Upper lobe of left lung (tissue), 6 donors: ENCODE measurements at regions not wholly inside any gene's neighbourhood (a gene's known extent, or its start where the extent isn't known, plus 50 kb on each side); places are given as distances from the start of the nearest gene placed in this dataset.

Experiments
- ATAC-seq, 2 donors: fragments of 200-7000 bp; cut with Tn5 transposase; one replicate each; pipeline ENCODE4 v1.9.1; 2022; ENCODE audit warnings: mild to moderate bottlenecking in 2 of 2, moderate library complexity in 2 of 2; ENCODE audit not compliant: low FRiP score in 2 of 2
- DNase-seq, 2 donors: peaks; one replicate each; pipeline ENCODE4 v3.0.0-alpha.2; 2019 to 2020
- H3K27ac ChIP-seq, 4 donors: fragments of 200-600 bp; sonication (generic); one replicate each; pipeline ENCODE4 v1.5.1; 2016 to 2019
- H3K27me3 ChIP-seq, 4 donors: fragments of 200-600 bp; sonication (generic); one replicate each; pipeline ENCODE4 v1.5.1; 2017 to 2019
- H3K36me3 ChIP-seq, 4 donors: fragments of 200-600 bp; sonication (generic); one replicate each; pipeline ENCODE4 v1.5.1; 2016 to 2019
- H3K4me1 ChIP-seq, 4 donors: fragments of 200-600 bp; sonication (generic); one replicate each; pipeline ENCODE4 v1.5.1; 2018 to 2019
- H3K4me3 ChIP-seq, 4 donors: fragments of 200-600 bp; sonication (generic); one replicate each; pipeline ENCODE4 v1.5.1; 2017 to 2019; ENCODE audit warnings: mild to moderate bottlenecking in 2 of 4, moderate library complexity in 1 of 4
- H3K9me3 ChIP-seq, 4 donors: fragments of 200-600 bp; sonication (generic); one replicate each; pipeline ENCODE4 v1.5.1; 2018 to 2019
- CTCF ChIP-seq, 6 experiments: fragments of 450-650 bp in 4 of 6; fragments of 200-600 bp in 2 of 6; sonication (generic) in 2 of 6; IDR thresholded peaks; one replicate each; pipeline ENCODE4 v1.5.1; 2016 to 2019; ENCODE audit warnings: antibody characterized with exemption in 6 of 6
- EP300 ChIP-seq, 4 donors: sonication (generic); formaldehyde crosslinking; IDR thresholded peaks; one replicate each; pipeline ENCODE4 v1.5.1; 2017; ENCODE audit warnings: antibody characterized with exemption in 4 of 4, control low read depth in 2 of 4
- POLR2A ChIP-seq, 4 donors: fragments of 450-650 bp; IDR thresholded peaks; one replicate each; pipeline ENCODE4 v1.5.1; 2016 to 2017; ENCODE audit warnings: antibody characterized with exemption in 4 of 4, mild to moderate bottlenecking in 2 of 4
- POLR2AphosphoS5 ChIP-seq, 2 donors: sonication (generic); formaldehyde crosslinking; IDR thresholded peaks; one replicate each; pipeline ENCODE4 v1.5.1; 2017; ENCODE audit warnings: antibody characterized with exemption in 2 of 2
- WGBS, 2 donors: methylation state at CpG; one replicate each; pipeline ENCODE4 v1.1.5; 2017 to 2018; 5-methylcytosine and 5-hydroxymethylcytosine counted together
- donor health status: DM: no; HTN: no; CAD: no; lungs with moderate emphysema.
- donor health status: DM: no; HTN: yes; CAD: no; lungs with severe emphysema.

GRCh38 chrX:64853424-64853823 lies 122.8 kb downstream of the ZC4H2 start:
- no peaks in the 10 kb centered on the region for H3K36me3 ChIP-seq
- DNase-seq (no peak), ATAC-seq (no peak)
- H3K9me3 ChIP-seq: no peaks in the 10 kb centered on the region
- H3K4me1 ChIP-seq: no peaks in the 10 kb centered on the region
- H3K27me3 ChIP-seq: no peaks in the 10 kb centered on the region
- H3K4me3 ChIP-seq: no peak overlapping the region
- no peak overlapping the region for H3K27ac ChIP-seq
- TF ChIP-seq POLR2A (IDR thresholded peaks at IDR 0.05) (no peak), EP300 (IDR thresholded peaks at IDR 0.05) (no peak)

GRCh38 chrX:64850371-64851082 lies 125.7 kb downstream of the ZC4H2 start:
- no peak overlapping the region for H3K27ac ChIP-seq
- no peak overlapping the region for H3K4me3 ChIP-seq
- no peaks in the 10 kb centered on the region for H3K9me3 ChIP-seq
- H3K36me3 ChIP-seq: no peaks in the 10 kb centered on the region
- ATAC-seq (no peak), DNase-seq (no peak)
- H3K4me1 ChIP-seq: no peaks in the 10 kb centered on the region
- TF ChIP-seq POLR2A (IDR thresholded peaks at IDR 0.05): no peak
- no peaks in the 10 kb centered on the region for H3K27me3 ChIP-seq
- WGBS, 2 donors: 69 to 73% methylated on average over 6 of the region's 6 CpGs

GRCh38 chrX:64843224-64843623 lies 133.0 kb downstream of the ZC4H2 start:
- TF ChIP-seq EP300 (IDR thresholded peaks at IDR 0.05) (no peak), POLR2A (IDR thresholded peaks at IDR 0.05) (no peak), CTCF (IDR thresholded peaks at IDR 0.05) (no peak), POLR2AphosphoS5 (IDR thresholded peaks at IDR 0.05) (no peak)
- WGBS, 2 donors: 82 to 86% methylated on average over 1 of the region's 1 CpG
- H3K4me1 ChIP-seq: no peaks in the 10 kb centered on the region
- H3K27me3 ChIP-seq: no peaks in the 10 kb centered on the region
- no peak for DNase-seq
- no peak for ATAC-seq
- no peaks in the 10 kb centered on the region for H3K9me3 ChIP-seq
- no peak overlapping the region for H3K27ac ChIP-seq
- no peaks in the 10 kb centered on the region for H3K36me3 ChIP-seq
- no peak overlapping the region for H3K4me3 ChIP-seq

GRCh38 chrX:64842492-64842891 lies 133.8 kb downstream of the ZC4H2 start:
- DNase-seq (no peak), ATAC-seq (no peak)
- no peaks in the 10 kb centered on the region for H3K36me3 ChIP-seq
- H3K27me3 ChIP-seq: no peaks in the 10 kb centered on the region
- TF ChIP-seq EP300 (IDR thresholded peaks at IDR 0.05) (no peak), POLR2AphosphoS5 (IDR thresholded peaks at IDR 0.05) (no peak), POLR2A (IDR thresholded peaks at IDR 0.05) (no peak), CTCF (IDR thresholded peaks at IDR 0.05) (no peak)
- 81 to 88% methylated on average over 4 of the region's 4 CpGs for WGBS, 2 donors
- H3K4me3 ChIP-seq: no peak overlapping the region
- H3K4me1 ChIP-seq: no peaks in the 10 kb centered on the region
- no peak overlapping the region for H3K27ac ChIP-seq
- no peaks in the 10 kb centered on the region for H3K9me3 ChIP-seq

- WGBS, 2 donors: 97 to 100% methylated on average over 1 of the region's 1 CpG
- Histone ChIP-seq H3K4me3 (no peak overlapping the region), H3K27ac (no peak overlapping the region), H3K27me3 (no peaks in the 10 kb centered on the region), H3K36me3 (no peaks in the 10 kb centered on the region), H3K4me1 (no peaks in the 10 kb centered on the region), H3K9me3 (peaks cover 0 to 4% (median 0%) of the 10 kb centered on the region in 4 donors)
- DNase-seq: no peak
- TF ChIP-seq EP300 (IDR thresholded peaks at IDR 0.05) (no peak), POLR2AphosphoS5 (IDR thresholded peaks at IDR 0.05) (no peak), CTCF (IDR thresholded peaks at IDR 0.05) (no peak), POLR2A (IDR thresholded peaks at IDR 0.05) (no peak)
- no peak for ATAC-seq
Observed at GRCh38 chrX:64805683-64806082, 170.6 kb downstream of the ZC4H2 start.

GRCh38 chrX:64792598-64793337 lies 183.5 kb downstream of the ZC4H2 start:
- DNase-seq: no peak
- Histone ChIP-seq H3K27ac (no peak overlapping the region), H3K4me1 (no peaks in the 10 kb centered on the region), H3K27me3 (no peaks in the 10 kb centered on the region), H3K9me3 (no peaks in the 10 kb centered on the region), H3K4me3 (no peak overlapping the region), H3K36me3 (no peaks in the 10 kb centered on the region)
- ATAC-seq: no peak
- TF ChIP-seq EP300 (IDR thresholded peaks at IDR 0.05) (no peak), POLR2A (IDR thresholded peaks at IDR 0.05) (no peak), POLR2AphosphoS5 (IDR thresholded peaks at IDR 0.05) (no peak), CTCF (IDR thresholded peaks at IDR 0.05) (no peak)
